Activated T-cell treated with anti-CD3 and anti-CD28 coated beads, Interleukin-2, amount 50 U/mL, for 48 hours (primary cell): ENCODE measurements at regions not wholly inside any gene's neighbourhood (a gene's known extent, or its start where the extent isn't known, plus 50 kb on each side); places are given as distances from the start of the nearest gene placed in this dataset.

ENCODE experiments used
- DNase-seq, 2 experiments: peaks; one replicate each; pipeline ENCODE4 v3.0.0-alpha.2; 2020

DNA sequence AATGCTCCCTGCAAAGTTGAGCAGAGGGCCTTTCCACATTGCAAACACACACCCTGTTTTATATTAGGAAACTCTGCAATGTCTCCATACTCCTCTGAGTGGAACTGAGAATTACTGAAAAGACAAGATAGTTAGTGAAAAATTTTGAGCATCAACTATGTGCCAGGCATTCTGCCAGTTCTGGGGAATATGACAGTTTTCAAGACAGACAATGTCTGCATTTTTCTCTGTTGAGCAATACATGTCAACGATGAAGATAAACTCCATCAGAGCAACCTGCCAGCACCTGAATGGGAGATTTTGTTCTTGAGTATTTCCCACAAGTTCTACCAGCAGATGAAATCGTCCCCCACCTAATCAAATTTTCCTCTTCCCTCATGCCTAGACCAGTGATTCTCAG, 203.4 kb upstream of the BMPER start:
- DNase-seq = no peak

DNA sequence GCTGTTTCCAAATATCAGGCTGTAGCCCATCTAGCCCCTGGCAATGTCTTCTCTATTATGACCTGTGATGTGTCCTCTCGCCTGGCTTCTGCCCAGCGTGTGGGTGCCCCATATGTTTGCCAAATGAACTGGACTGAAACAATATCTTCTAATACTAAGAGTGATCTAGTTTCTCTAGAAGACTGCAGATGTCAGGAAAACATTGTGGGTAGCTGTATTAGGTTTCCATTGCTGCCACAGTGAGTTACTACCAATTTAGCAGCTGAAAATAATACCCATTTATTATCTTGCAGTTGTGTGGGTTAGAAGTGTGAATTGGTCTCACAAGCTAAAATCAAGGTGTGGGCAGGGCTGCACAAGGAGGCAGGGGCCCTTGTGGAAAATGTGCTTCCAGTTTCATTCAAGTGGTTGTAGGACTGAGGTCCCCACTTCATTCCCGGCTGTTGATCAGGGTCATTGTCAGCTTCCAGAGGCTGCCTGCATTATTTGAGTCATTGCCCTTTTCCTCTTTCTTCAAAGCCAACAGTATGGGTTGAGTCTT, 202.8 kb upstream of the BMPER start:
- DNase-seq = no peak

DNA sequence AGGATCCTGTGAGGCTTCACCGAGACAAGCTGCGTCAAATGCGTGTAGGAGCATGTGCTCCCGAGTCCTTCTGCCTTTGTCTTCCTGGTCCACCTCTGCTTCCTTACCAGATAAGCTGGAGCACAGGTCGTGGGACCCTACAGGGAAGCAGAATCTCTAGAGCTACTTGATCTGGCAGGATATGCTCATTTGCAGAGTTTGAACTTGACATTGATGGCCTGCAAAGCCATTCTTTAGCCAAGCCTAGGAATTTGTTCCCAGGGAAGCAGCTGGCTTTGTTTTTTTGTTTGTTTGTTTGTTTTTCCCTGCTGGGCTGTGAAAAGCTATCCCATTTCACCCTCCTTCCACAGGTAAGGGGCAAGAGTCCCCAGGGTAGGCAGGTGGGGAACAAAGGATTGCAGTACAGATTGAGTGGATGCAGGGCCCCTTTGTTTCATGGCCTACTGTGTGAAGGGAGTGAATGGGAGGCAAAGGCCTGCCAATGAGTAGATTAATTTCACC, 200.0 kb upstream of the BMPER start:
- no peak for DNase-seq

DNA sequence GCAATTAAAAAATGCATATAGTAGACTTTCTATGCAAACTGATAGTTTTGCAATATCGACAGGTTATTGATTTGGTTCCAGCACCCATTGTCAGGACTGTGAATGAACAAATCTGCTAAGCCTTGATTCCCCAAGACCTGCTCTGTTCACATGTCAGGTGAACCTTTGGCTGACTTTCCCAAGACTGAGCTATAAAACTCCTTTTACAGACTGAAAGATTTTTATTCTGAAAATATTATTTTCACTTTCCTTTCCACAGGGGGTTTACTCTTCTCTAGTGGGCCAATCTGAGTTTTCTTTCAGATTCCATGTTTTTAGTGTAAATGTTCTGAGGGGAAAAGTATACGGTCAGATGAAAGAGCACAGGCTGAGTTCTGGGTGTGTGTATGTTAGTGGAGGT, 199.2 kb upstream of the BMPER start:
- no peak for DNase-seq

DNA sequence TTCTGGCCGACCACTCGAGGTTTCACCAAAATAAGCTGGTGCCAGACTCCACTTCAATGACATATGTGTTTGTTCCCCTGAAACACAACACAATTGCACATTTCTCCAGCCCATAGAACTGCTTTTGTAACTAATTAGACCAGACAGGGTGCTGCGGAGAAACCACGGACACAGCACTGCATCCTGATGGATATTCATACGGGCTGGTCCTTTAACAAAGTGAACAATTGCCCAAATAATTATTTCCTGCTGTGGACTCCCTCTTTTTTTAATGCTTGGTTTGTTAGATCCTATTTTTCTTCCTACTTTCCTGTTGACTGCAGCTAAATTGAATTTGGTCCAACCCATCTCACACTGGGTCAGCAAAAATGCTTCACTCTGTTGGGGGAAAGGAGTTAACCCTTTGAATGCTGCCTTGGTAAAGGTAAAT, 198.6 kb upstream of the BMPER start:
- DNase-seq = no peak

DNA sequence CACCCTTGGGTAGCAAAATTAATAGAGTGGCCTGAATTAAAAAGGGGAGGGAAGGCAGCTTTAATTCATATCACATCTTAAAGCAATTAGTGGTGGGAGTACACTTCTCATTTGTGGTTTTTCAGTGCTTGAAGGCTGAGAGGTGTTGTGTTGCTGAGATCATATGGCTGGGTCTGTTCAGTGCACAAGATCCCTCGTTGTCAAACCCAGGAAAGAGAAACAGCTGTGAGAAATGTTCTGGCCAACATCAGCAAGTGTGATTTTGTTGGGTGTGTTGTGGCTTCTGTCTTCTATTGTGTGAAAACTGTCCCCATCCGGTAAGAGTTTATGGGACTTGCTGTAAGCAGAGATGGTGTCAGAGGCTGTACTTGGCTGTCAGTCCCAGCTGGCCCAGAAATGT, 197.9 kb upstream of the BMPER start:
- DNase-seq = no peak

- DNase-seq = no peak
These were observed 194.7 kb upstream of the BMPER start for GRCh38 chr7:33710608-33711007.

DNA sequence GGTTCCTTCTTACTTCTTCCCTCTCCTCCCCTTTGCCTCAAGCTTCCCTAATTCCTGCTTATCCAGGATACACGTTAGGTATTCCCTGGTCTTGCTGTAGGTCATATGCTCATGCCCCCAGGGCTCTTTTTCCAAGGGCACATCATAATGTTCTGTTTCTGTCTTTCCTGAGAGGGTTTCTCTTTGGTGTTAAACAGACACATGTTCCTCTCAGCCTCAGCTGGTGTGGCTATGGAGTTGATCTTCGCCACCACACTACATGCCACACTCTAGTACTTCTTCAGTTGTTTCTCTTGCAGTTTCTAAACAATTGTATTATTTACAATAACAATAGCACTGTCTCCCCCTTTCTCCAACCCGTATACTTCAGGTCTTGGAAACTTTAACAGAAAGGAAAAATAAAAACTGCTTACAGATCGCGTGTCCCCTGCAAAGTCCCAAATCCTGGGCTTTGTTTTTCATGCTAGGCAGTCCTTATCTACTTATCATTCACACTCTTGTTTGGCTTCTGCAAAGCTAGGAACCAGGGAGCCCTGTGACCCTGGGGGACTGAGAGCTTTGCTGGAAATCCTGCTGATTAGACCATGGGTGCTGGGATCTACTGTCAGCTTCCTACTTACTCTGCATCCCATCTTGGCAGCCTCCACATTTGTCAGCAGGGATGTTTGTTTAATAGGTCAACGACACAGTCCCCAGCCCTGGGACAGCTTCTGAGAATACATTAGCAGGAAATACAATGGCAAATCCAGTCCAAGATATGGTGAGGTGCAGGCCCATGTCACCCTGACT, 193.9 kb upstream of the BMPER start:
- no peak for DNase-seq

GRCh38 chr7:33712020-33712414, 193.3 kb upstream of the BMPER start:
- DNase-seq = no peak

- DNase-seq = no peak
These were observed 191.1 kb upstream of the BMPER start for GRCh38 chr7:33714208-33714607.

DNA sequence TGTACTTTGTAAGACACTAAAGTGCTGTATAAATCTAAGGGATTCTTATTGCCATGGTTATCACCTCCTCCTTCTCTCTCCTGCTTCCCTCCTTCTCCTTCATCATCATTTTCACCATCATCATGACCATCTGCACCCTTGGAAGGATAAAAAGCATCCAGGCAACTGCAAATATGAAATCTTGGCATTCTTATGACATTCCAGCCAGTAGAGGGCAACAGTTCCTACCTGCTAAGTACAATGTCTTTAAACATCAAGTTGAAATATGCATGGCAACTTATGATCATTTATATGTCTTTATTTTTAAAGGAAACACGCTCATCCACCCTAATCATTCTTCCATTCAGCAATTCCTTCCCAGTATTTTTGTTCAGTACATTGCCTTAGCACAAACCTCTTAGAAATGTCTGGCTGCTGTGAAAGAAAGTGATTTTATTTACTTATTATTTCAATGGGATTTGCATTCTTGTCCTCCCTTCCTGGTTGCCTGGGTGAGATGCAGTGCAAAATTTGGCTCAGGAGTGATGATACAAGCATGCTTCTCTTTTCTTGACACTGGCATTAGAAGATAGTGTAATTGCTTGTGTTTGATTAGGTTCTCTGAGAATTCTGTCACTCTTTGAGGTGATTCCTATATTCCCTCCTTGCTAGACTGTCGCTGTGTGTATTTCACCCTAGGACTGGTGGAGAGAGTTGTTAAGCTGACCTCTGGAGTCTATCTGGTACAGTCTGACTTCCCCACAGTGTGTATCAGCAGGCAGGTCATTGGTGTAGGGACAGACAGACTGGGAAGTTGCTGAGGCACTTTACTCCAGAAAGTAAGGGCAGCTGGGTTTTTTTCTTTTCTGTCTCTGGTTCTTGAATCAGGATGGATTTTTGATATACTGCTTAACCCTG, 188.5 kb upstream of the BMPER start:
- no peak for DNase-seq

DNA sequence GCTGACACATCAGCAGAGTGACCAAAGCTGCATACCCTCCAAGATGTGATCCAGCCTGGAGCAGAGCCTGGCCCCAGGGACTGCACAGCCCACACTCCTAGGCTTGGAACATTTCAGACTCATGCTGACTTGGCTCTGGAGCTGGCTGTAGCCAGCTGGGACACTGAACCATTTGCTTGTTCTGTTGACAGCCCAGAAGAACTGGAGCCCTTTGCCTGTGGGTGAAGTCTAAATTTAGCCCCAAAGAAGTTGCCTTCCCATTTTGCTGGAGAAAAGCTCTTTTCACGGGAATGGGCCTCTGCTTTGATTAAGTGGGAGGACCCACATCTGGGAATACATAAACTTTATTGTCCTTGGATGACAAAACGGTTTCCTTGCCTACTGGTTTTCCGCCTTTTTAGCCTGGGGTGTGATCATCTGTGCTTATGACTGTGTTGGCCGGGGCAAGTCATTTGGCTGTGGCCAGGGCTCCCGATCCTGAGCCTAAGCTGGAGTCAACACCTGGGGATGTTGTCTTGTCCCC, 186.2 kb upstream of the BMPER start:
- DNase-seq = no peak

- no peak for DNase-seq
These were observed 185.2 kb upstream of the BMPER start for GRCh38 chr7:33720139-33720538.

- no peak for DNase-seq
These were observed 184.5 kb upstream of the BMPER start for GRCh38 chr7:33720870-33721269.

DNA sequence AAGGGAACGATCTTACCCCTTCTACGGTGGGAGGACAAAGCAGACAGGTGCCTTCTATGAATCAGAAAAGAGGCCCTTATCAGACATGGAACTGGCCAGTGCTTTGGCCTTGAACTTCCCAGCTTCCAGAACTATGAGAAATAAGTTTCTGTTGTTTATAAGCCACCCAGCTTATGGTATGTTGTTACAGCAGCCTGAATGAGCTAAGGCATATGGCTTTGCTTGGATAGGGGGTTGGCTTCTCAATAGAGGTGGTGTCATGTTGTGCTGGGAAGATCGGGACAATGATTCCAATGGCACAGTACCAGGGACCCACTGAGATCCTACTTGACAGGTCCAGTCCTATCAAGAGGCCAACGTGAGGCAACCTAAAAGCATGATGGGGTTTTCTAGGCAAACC, 183.4 kb upstream of the BMPER start:
- DNase-seq = no peak

- no peak for DNase-seq
These were observed 182.8 kb upstream of the BMPER start for GRCh38 chr7:33722383-33723101.

- no peak for DNase-seq
These were observed 181.1 kb upstream of the BMPER start for GRCh38 chr7:33724201-33724600.

GRCh38 chr7:33725111-33726025, 180.0 kb upstream of the BMPER start:
- no peak for DNase-seq

DNA sequence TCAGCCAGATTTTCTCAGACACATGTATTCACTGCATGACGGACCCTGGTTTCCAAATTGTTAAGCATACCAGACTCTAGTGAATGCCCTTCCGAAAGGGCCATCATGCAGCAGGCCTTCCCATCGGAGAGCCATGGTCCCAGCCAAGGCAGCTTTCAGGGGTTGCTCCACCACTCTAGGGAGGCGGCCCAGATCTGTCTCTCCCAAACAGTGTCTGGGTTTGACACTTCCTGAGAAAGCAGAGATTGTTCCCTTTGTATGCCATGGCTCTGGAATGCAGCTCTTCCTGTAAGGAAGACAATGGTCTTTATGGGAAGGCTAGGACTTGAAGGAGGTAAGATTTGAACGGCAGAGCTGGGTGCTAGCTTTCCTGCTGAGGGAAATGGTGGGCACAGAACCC, 178.8 kb upstream of the BMPER start:
- DNase-seq = no peak

DNA sequence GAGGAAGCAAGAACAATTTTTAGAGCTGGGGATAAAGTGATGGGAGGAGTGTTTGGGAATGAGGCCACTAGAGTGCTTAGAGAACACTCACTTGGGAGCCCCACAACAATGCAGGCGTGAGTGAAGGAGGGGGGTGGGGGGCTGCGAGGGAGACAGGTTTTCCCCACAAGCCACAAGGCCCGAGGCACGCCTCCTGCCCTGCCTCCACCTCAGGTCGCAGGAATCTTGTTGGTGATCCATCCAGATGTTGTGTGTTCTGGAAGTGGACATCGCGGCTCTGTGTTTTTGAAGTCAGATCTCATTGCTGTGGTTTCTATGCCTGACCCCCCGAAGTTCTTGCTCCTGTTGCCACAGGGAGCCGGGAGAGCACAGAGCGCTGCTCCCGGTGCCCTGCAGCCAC, 178.0 kb upstream of the BMPER start:
- DNase-seq = no peak

DNA sequence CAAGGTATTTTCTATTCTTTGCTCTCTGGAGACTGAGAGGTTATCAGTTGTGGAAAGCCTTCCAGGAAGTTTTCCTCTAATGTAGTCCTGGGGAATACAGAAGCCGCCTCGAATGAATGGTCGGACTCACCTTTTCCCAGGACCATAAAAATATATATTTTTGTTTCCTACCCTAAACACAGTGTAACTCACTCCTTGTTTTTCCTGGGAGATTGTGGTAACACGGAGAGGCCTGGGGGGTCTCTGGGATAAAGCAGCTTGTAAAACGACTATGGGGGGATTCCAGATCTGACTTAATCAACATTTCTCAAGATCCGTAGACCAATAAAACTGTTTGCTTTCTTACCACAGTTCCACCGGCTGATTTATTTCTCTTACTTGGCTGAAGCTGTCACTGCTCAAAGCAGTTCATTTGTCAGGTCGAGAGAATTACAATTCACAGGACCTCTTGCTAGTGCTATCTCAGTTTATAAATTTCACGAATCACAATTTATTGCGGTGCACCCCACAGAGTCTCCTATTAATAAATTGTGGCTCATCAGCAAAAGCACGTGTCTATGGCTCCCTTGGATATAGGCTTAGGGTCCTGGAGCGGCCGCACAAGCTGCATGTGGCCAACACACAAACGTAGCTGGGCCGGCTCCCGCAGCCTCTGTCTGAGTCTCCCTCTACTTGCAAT, 176.3 kb upstream of the BMPER start:
- DNase-seq = no peak
